ENCODE measurements at regions not wholly inside any gene's neighbourhood (a gene's known extent, or its start where the extent isn't known, plus 50 kb on each side); places are given as distances from the start of the nearest gene placed in this dataset.

GRCh38 chr1:30132602-30133286, 590.6 kb downstream of the MATN1 start:
- DNase-seq, result no peak

GRCh38 chr1:30130566-30130965, 592.8 kb downstream of the MATN1 start:
- DNase-seq, result peak; percentile 80

- DNase-seq, result no peak
Observed at GRCh38 chr1:30130099-30130498, 593.3 kb downstream of the MATN1 start.

- no peak for DNase-seq
Observed at GRCh38 chr1:30129421-30130055, 593.8 kb downstream of the MATN1 start.

- no peak for DNase-seq
Observed at GRCh38 chr1:30129001-30129408, 594.4 kb downstream of the MATN1 start.

GRCh38 chr1:30126848-30127247, 596.5 kb downstream of the MATN1 start:
- no peak for DNase-seq

- no peak for DNase-seq
Observed at GRCh38 chr1:30125821-30126170, 597.6 kb downstream of the MATN1 start.

GRCh38 chr1:30125021-30125820, 598.2 kb downstream of the MATN1 start:
- no peak for DNase-seq

GRCh38 chr1:30123896-30124295, 599.5 kb downstream of the MATN1 start:
- no peak for DNase-seq

- DNase-seq, result no peak
Observed at GRCh38 chr1:30123036-30123435, 600.3 kb downstream of the MATN1 start.

GRCh38 chr1:30120245-30121000, 603.0 kb downstream of the MATN1 start:
- DNase-seq, result no peak

GRCh38 chr1:30117685-30118084, 605.7 kb downstream of the MATN1 start:
- no peak for DNase-seq

GRCh38 chr1:30111431-30111830, 612.0 kb downstream of the MATN1 start:
- DNase-seq, result no peak

- no peak for DNase-seq
Observed at GRCh38 chr1:30110846-30111245, 612.5 kb downstream of the MATN1 start.

GRCh38 chr1:30109853-30110252, 613.5 kb downstream of the MATN1 start:
- no peak for DNase-seq

- peak; percentile 44 for DNase-seq
Observed at GRCh38 chr1:30108186-30108585, 615.2 kb downstream of the MATN1 start.

- DNase-seq, result no peak
Observed at GRCh38 chr1:30106125-30106524, 617.3 kb downstream of the MATN1 start.

- no peak for DNase-seq
Observed at GRCh38 chr1:30104551-30104950, 618.8 kb downstream of the MATN1 start.

GRCh38 chr1:30103708-30104411, 619.5 kb downstream of the MATN1 start:
- DNase-seq, result no peak

- DNase-seq, result no peak
Observed at GRCh38 chr1:30102605-30103004, 620.8 kb downstream of the MATN1 start.

- no peak for DNase-seq
Observed at GRCh38 chr1:30101487-30102227, 621.7 kb downstream of the MATN1 start.

GRCh38 chr1:30101016-30101415, 622.4 kb downstream of the MATN1 start:
- DNase-seq, result no peak

Data from GDM1 (cell line).